GM18867 (cell line): ENCODE measurements at regions not wholly inside any gene's neighbourhood (a gene's known extent, or its start where the extent isn't known, plus 50 kb on each side); places are given as distances from the start of the nearest gene placed in this dataset.
A peak's percentile ranks its signal among the peaks of the same experiment; 100 is the strongest.

Experiments
- ATAC-seq: cut with Tn5 transposase; IDR thresholded peaks from one replicate; pipeline ENCODE4 v1.9.1; 2021; ENCODE audit warnings: mild to moderate bottlenecking, moderate library complexity; ENCODE audit not compliant: unreplicated experiment

- no peak for ATAC-seq
Observed at GRCh38 chr2:34098256-34098655, 499.2 kb upstream of the FAM98A start.

GRCh38 chr2:34096562-34097171 is 497.6 kb upstream of the FAM98A start:
- peak; percentile 70 for ATAC-seq

- ATAC-seq: peak; percentile 91
Observed at GRCh38 chr2:34093790-34094189, 494.7 kb upstream of the FAM98A start.

GRCh38 chr2:34070196-34070595 is 471.1 kb upstream of the FAM98A start:
- no peak for ATAC-seq

- no peak for ATAC-seq
Observed at GRCh38 chr2:34069604-34070003, 470.5 kb upstream of the FAM98A start.

GRCh38 chr2:34050413-34050812 is 451.3 kb upstream of the FAM98A start:
- ATAC-seq: no peak

- no peak for ATAC-seq
Observed at GRCh38 chr2:34045101-34045655, 446.1 kb upstream of the FAM98A start.

GRCh38 chr2:34037886-34038285 is 438.8 kb upstream of the FAM98A start:
- no peak for ATAC-seq

- no peak for ATAC-seq
Observed at GRCh38 chr2:34037157-34037556, 438.1 kb upstream of the FAM98A start.

- no peak for ATAC-seq
Observed at GRCh38 chr2:34031097-34031496, 432.0 kb upstream of the FAM98A start.

- ATAC-seq: no peak
Observed at GRCh38 chr2:34030273-34030672, 431.2 kb upstream of the FAM98A start.

GRCh38 chr2:34029073-34029472 is 430.0 kb upstream of the FAM98A start:
- no peak for ATAC-seq

- ATAC-seq: no peak
Observed at GRCh38 chr2:34025196-34025595, 426.1 kb upstream of the FAM98A start.

- peak; percentile 89 for ATAC-seq
Observed at GRCh38 chr2:34012715-34013302, 413.7 kb upstream of the FAM98A start.

- ATAC-seq: no peak
Observed at GRCh38 chr2:34011684-34012083, 412.6 kb upstream of the FAM98A start.

GRCh38 chr2:34005901-34006300 is 406.8 kb upstream of the FAM98A start:
- no peak for ATAC-seq

GRCh38 chr2:34004936-34005335 is 405.8 kb upstream of the FAM98A start:
- ATAC-seq: no peak

GRCh38 chr2:34003795-34004194 is 404.7 kb upstream of the FAM98A start:
- no peak for ATAC-seq

GRCh38 chr2:34001557-34001956 is 402.5 kb upstream of the FAM98A start:
- peak; percentile 71 for ATAC-seq

- ATAC-seq: no peak
Observed at GRCh38 chr2:33984131-33984530, 385.0 kb upstream of the FAM98A start.

GRCh38 chr2:33978471-33978870 is 379.4 kb upstream of the FAM98A start:
- no peak for ATAC-seq

GRCh38 chr2:33975498-33975897 is 376.4 kb upstream of the FAM98A start:
- ATAC-seq: no peak

GRCh38 chr2:33967103-33967502 is 368.0 kb upstream of the FAM98A start:
- ATAC-seq: no peak
